HCT116 (cell line): ENCODE measurements at regions not wholly inside any gene's neighbourhood (a gene's known extent, or its start where the extent isn't known, plus 50 kb on each side); places are given as distances from the start of the nearest gene placed in this dataset.

Experiments used
- CEBPB ChIP-seq: IDR thresholded peaks from 2 replicates; pipeline ENCODE4 v1.6.1; 2012; ENCODE audit warnings: low read depth
- CTCF ChIP-seq, 3 experiments: fragments of 200-600 bp in 1 of 3; sonication (generic) in 1 of 3; IDR thresholded peaks in 2 of 3; conservative IDR thresholded peaks in 1 of 3; 2 replicates each; pipeline ENCODE4 v1.5.1; 2012 to 2017; ENCODE audit warnings: low read depth in 2 of 3, low read length in 2 of 3, antibody characterized with exemption in 1 of 3, borderline replicate concordance in 1 of 3, control low read depth in 1 of 3, mild to moderate bottlenecking in 1 of 3, mixed read lengths in 1 of 3, mixed run types in 1 of 3, moderate library complexity in 1 of 3; ENCODE audit not compliant: insufficient read depth in 1 of 3
- POLR2A ChIP-seq: IDR thresholded peaks from 2 replicates; pipeline ENCODE4 v1.7.0; 2011; ENCODE audit warnings: borderline replicate concordance; ENCODE audit not compliant: insufficient read depth, insufficient read length; ENCODE audit errors: extremely low read depth
- POLR2AphosphoS5 ChIP-seq: IDR thresholded peaks from 2 replicates; pipeline ENCODE4 v1.6.1; 2011; ENCODE audit warnings: mild to moderate bottlenecking, low read depth, low read length, moderate library complexity
- RAD21 ChIP-seq: IDR thresholded peaks from 2 replicates; pipeline ENCODE4 v1.6.1; 2012; ENCODE audit warnings: low read depth, mild to moderate bottlenecking

DNA sequence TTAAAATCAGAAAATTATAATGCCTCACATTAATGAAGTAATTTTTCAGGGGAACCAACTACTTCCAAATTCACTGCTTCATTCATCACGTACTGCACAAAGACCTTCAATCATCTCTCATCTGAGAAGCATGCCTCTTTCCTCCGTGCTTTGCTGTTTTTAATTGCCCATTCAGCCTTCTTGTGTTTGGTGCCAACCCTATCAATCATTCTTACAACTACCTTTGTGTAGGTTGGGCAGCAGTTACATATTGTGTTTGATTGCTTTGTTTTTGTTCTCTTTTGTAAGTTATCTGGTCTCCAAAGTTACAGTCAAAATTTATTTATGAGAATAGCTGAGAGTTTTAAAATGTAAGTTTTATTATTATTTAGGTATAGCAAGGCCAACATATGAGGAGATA lies 549.0 kb upstream of the SLC8A1 start:
- no peak for TF ChIP-seq RAD21
- TF ChIP-seq POLR2A = no peak
- no peak for TF ChIP-seq CTCF (IDR thresholded peaks at IDR 0.05 in 2 of 3, conservative IDR thresholded peaks at IDR 0.05 in 1 of 3; ENCODE audit: borderline replicate concordance in 1 of 3, insufficient read depth in 1 of 3, low read depth in 2 of 3, low read length in 2 of 3)
- TF ChIP-seq CEBPB = no peak
- TF ChIP-seq POLR2AphosphoS5 = no peak
